Mucosa of rectum (tissue), 2 donors: ENCODE measurements at regions not wholly inside any gene's neighbourhood (a gene's known extent, or its start where the extent isn't known, plus 50 kb on each side); places are given as distances from the start of the nearest gene placed in this dataset.

Experiments
- H3K27ac ChIP-seq, 2 donors: one replicate each; pipeline ENCODE4 v1.7.0; 2013; ENCODE audit warnings: inconsistent platforms in 2 of 2, low read depth in 2 of 2, low read length in 2 of 2
- H3K27me3 ChIP-seq, 2 donors: one replicate each; pipeline ENCODE4 v1.7.0; 2013; ENCODE audit warnings: low read length in 2 of 2; ENCODE audit not compliant: control insufficient read depth in 2 of 2, insufficient read depth in 2 of 2
- H3K36me3 ChIP-seq, 2 donors: one replicate each; pipeline ENCODE4 v1.7.0; 2013; ENCODE audit warnings: low read length in 2 of 2; ENCODE audit not compliant: control insufficient read depth in 2 of 2, insufficient read depth in 2 of 2
- H3K4me1 ChIP-seq, 2 donors: one replicate each; pipeline ENCODE4 v1.7.0; 2013; ENCODE audit warnings: low read length in 2 of 2, mild to moderate bottlenecking in 1 of 2; ENCODE audit not compliant: control insufficient read depth in 2 of 2, insufficient read depth in 2 of 2
- H3K4me3 ChIP-seq, 2 donors: one replicate each; pipeline ENCODE4 v1.7.0; 2013; ENCODE audit warnings: low read length in 2 of 2
- H3K9ac ChIP-seq, 2 donors: one replicate each; pipeline ENCODE4 v1.7.0; 2013; ENCODE audit warnings: low read length in 2 of 2, low read depth in 1 of 2, mild to moderate bottlenecking in 1 of 2
- H3K9me3 ChIP-seq, 2 donors: one replicate each; pipeline ENCODE4 v1.7.0; 2013; ENCODE audit warnings: low read length in 2 of 2; ENCODE audit not compliant: control insufficient read depth in 2 of 2
- donor health status: healthy.
- donor health status: Normal muscosa, but diverticular disease.

GRCh38 chr5:50964746-50965653, 298.6 kb downstream of the PARP8 start:
- Histone ChIP-seq H3K4me3 (no peak overlapping the region), H3K9ac (no peak overlapping the region), H3K9me3 (no peaks in the 10 kb centered on the region), H3K27me3 (peaks cover 43 to 44% of the 10 kb centered on the region in 2 donors), H3K27ac (no peak overlapping the region), H3K4me1 (peaks cover 6 to 11% of the 10 kb centered on the region in 2 donors), H3K36me3 (no peaks in the 10 kb centered on the region)

GRCh38 chr5:50965654-50966375, 299.4 kb downstream of the PARP8 start:
- H3K4me3 ChIP-seq: no peak overlapping the region
- H3K27ac ChIP-seq: peak overlapping the region; percentile 28 to 79

GRCh38 chr5:50967009-50967562, 300.6 kb downstream of the PARP8 start:
- Histone ChIP-seq H3K27ac (peak overlapping the region; percentile 61 to 79), H3K4me3 (peak overlapping the region; percentile 56 to 58), H3K4me1 (peaks cover 6 to 11% of the 10 kb centered on the region in 2 donors), H3K36me3 (no peaks in the 10 kb centered on the region), H3K9me3 (no peaks in the 10 kb centered on the region), H3K27me3 (peaks cover 44 to 49% of the 10 kb centered on the region in 2 donors), H3K9ac (peak overlapping the region in 1 of 2 donors; percentile 49)

More at GRCh38 chr5:50965654-50966375, 299.4 kb downstream of the PARP8 start:
- no peak overlapping the region for H3K9ac ChIP-seq
- no peaks in the 10 kb centered on the region for H3K9me3 ChIP-seq
- peaks cover 44 to 49% of the 10 kb centered on the region in 2 donors for H3K27me3 ChIP-seq
- H3K4me1 ChIP-seq: peaks cover 6 to 11% of the 10 kb centered on the region in 2 donors
- no peaks in the 10 kb centered on the region for H3K36me3 ChIP-seq

GRCh38 chr5:50967563-50968355, 301.3 kb downstream of the PARP8 start:
- Histone ChIP-seq H3K27ac (peak overlapping the region; percentile 61 to 79), H3K27me3 (peaks cover 44 to 49% of the 10 kb centered on the region in 2 donors), H3K9ac (peak overlapping the region in 1 of 2 donors; percentile 49), H3K9me3 (no peaks in the 10 kb centered on the region), H3K4me3 (peak overlapping the region; percentile 56 to 58), H3K36me3 (no peaks in the 10 kb centered on the region), H3K4me1 (peaks cover 6 to 11% of the 10 kb centered on the region in 2 donors)

- peaks cover 42 to 49% of the 10 kb centered on the region in 2 donors for H3K27me3 ChIP-seq
- peak overlapping the region in 1 of 2 donors; percentile 49 for H3K9ac ChIP-seq
- peaks cover 2 to 5% of the 10 kb centered on the region in 2 donors for H3K4me1 ChIP-seq
These were observed 302.1 kb downstream of the PARP8 start for GRCh38 chr5:50968356-50969149.

GRCh38 chr5:50969151-50970031, 303.0 kb downstream of the PARP8 start:
- H3K4me3 ChIP-seq: peak overlapping the region; percentile 43 to 45
- H3K27me3 ChIP-seq: peaks cover 36 to 43% of the 10 kb centered on the region in 2 donors
- H3K9me3 ChIP-seq: no peaks in the 10 kb centered on the region
- H3K36me3 ChIP-seq: no peaks in the 10 kb centered on the region
- peak overlapping the region; percentile 18 to 34 for H3K27ac ChIP-seq
- peak overlapping the region in 1 of 2 donors; percentile 14 for H3K9ac ChIP-seq
- peaks cover 0 to 5% of the 10 kb centered on the region in 2 donors for H3K4me1 ChIP-seq

More at GRCh38 chr5:50968356-50969149, 302.1 kb downstream of the PARP8 start:
- H3K27ac ChIP-seq: peak overlapping the region; percentile 61 to 79
- no peaks in the 10 kb centered on the region for H3K9me3 ChIP-seq
- no peaks in the 10 kb centered on the region for H3K36me3 ChIP-seq
- peak overlapping the region; percentile 43 to 56 for H3K4me3 ChIP-seq

GRCh38 chr5:50975840-50976239, 309.4 kb downstream of the PARP8 start:
- no peaks in the 10 kb centered on the region for H3K36me3 ChIP-seq
- no peaks in the 10 kb centered on the region for H3K9me3 ChIP-seq
- no peak overlapping the region for H3K9ac ChIP-seq
- H3K4me1 ChIP-seq: no peaks in the 10 kb centered on the region
- H3K4me3 ChIP-seq: no peak overlapping the region
- no peaks in the 10 kb centered on the region for H3K27me3 ChIP-seq
- H3K27ac ChIP-seq: no peak overlapping the region

- no peak overlapping the region for H3K9ac ChIP-seq
- H3K4me3 ChIP-seq: no peak overlapping the region
- no peak overlapping the region for H3K27ac ChIP-seq
- no peaks in the 10 kb centered on the region for H3K27me3 ChIP-seq
- H3K4me1 ChIP-seq: no peaks in the 10 kb centered on the region
- H3K9me3 ChIP-seq: no peaks in the 10 kb centered on the region
- H3K36me3 ChIP-seq: no peaks in the 10 kb centered on the region
These were observed 312.5 kb downstream of the PARP8 start for GRCh38 chr5:50978924-50979323.
